HL-60 (cell line): ENCODE measurements at regions not wholly inside any gene's neighbourhood (a gene's known extent, or its start where the extent isn't known, plus 50 kb on each side); places are given as distances from the start of the nearest gene placed in this dataset.

Experiments
- GABPA ChIP-seq: IDR thresholded peaks from 2 replicates; pipeline ENCODE4 v1.6.1; 2012; ENCODE audit warnings: low read depth
- POLR2AphosphoS5 ChIP-seq: IDR thresholded peaks from 2 replicates; pipeline ENCODE4 v1.6.1; 2012; ENCODE audit warnings: low read depth
- REST ChIP-seq: IDR thresholded peaks from 2 replicates; pipeline ENCODE4 v1.6.1; 2012; ENCODE audit warnings: low read depth; ENCODE audit not compliant: insufficient replicate concordance
- SPI1 ChIP-seq: IDR thresholded peaks from 2 replicates; pipeline ENCODE4 v1.6.1; 2012; ENCODE audit warnings: low read depth, mild to moderate bottlenecking, borderline replicate concordance
- TF ChIP-seq, protein P1 (sequence below): IDR thresholded peaks from one replicate; pipeline ENCODE4 v1.5.1; 2011; ENCODE audit warnings: low read length, control low read depth, inconsistent platforms; ENCODE audit not compliant: insufficient read depth

DNA sequence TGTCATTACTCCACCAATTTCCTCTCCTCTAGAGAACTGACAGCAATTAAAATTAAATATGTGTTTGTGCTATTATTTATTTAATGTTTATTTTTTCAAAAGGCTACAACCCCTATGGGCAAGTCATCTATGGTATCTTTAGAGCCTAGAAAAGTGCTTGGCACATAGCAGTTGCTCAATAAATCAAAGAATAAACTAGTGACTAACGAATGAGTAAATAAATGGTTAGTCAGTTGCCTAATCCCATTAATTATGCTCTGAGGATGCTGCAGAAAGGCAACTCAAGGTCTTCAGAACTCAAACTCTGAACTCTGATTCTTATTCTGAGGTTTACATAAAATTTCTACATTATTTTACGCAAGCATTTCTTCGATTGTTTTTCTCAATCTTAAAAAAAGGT is 193.0 kb upstream of the TSHZ2 start:
- TF ChIP-seq GABPA (no peak), POLR2AphosphoS5 (no peak), REST (no peak), SPI1 (no peak)
- TF ChIP-seq, protein P1, sequence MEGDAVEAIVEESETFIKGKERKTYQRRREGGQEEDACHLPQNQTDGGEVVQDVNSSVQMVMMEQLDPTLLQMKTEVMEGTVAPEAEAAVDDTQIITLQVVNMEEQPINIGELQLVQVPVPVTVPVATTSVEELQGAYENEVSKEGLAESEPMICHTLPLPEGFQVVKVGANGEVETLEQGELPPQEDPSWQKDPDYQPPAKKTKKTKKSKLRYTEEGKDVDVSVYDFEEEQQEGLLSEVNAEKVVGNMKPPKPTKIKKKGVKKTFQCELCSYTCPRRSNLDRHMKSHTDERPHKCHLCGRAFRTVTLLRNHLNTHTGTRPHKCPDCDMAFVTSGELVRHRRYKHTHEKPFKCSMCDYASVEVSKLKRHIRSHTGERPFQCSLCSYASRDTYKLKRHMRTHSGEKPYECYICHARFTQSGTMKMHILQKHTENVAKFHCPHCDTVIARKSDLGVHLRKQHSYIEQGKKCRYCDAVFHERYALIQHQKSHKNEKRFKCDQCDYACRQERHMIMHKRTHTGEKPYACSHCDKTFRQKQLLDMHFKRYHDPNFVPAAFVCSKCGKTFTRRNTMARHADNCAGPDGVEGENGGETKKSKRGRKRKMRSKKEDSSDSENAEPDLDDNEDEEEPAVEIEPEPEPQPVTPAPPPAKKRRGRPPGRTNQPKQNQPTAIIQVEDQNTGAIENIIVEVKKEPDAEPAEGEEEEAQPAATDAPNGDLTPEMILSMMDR: no peak
